GM12878 (cell line): ENCODE measurements at regions not wholly inside any gene's neighbourhood (a gene's known extent, or its start where the extent isn't known, plus 50 kb on each side); places are given as distances from the start of the nearest gene placed in this dataset.

Experiments
- ATAC-seq: fragments of 200-7000 bp; cut with Tn5 transposase; 3 replicates; pipeline ENCODE4 v1.9.1; 2020; ENCODE audit warnings: mild to moderate bottlenecking, moderate library complexity
- BruUV-seq: library from RNA; stranded (reverse); fragments of 400-500 nt; replicated peaks from 2 replicates; lab custom pipeline; 2021; lab: Mats Ljungman, UMichigan
- CTCF ChIA-PET: fragments of 300-600 bp; sonication (Branson Sonifier 250); formaldehyde crosslinking; extraction: SDS; loops from one replicate; lab custom pipeline; 2021; ENCODE audit warnings: inconsistent platforms; lab: Yijun Ruan, JAX
- POLR2A ChIA-PET: fragments of 350-600 bp; formaldehyde crosslinking; extraction: SDS; loops from one replicate; lab custom pipeline; 2021; ENCODE audit warnings: inconsistent platforms; lab: Charles Lee
- RAD21 ChIA-PET: fragments of 300-600 bp; sonication (Branson Sonifier 250); formaldehyde crosslinking; loops from one replicate; lab custom pipeline; 2023; ENCODE audit warnings: antibody characterized with exemption; ENCODE audit not compliant: unreplicated experiment; lab: Charles Lee
- SMC1A ChIA-PET: fragments of 300-600 bp; sonication (Branson Sonifier 250); formaldehyde crosslinking; loops from one replicate; lab custom pipeline; 2023; ENCODE audit not compliant: unreplicated experiment, uncharacterized antibody; lab: Charles Lee
- DNase-seq: peaks from one replicate; pipeline ENCODE4 v3.0.0-alpha.2; 2011; ENCODE audit warnings: low read depth, low spot score
- FAIRE-seq: peaks from 3 replicates; lab custom pipeline; 2011; peaks lifted over from hg19 to GRCh38; lab: Jason Lieb, UNC
- H2AFZ ChIP-seq: 2 replicates; pipeline ENCODE4 v1.6.0; 2011; ENCODE audit warnings: low read depth, low read length, control low read depth; ENCODE audit not compliant: control insufficient read depth
- H3K27ac ChIP-seq: 2 replicates; pipeline ENCODE4 v1.5.1; 2011; ENCODE audit warnings: control low read depth; ENCODE audit not compliant: control insufficient read depth, insufficient read depth
- H3K27me3 ChIP-seq, 2 experiments: replicated peaks in 1 of 2; 2 replicates each; pipeline versions ENCODE4 v1.6.0 to v1.6.1; 2011; ENCODE audit warnings: low read length in 1 of 2; ENCODE audit not compliant: control insufficient read depth in 2 of 2, insufficient read depth in 2 of 2
- H3K36me3 ChIP-seq, 2 experiments: 2 replicates each; pipeline ENCODE4 v1.5.1; 2011; ENCODE audit warnings: low read length in 1 of 2; ENCODE audit not compliant: control insufficient read depth in 2 of 2, insufficient read depth in 2 of 2
- H3K4me1 ChIP-seq: 2 replicates; pipeline ENCODE4 v1.6.1; 2011; ENCODE audit warnings: mild to moderate bottlenecking, low read length, moderate library complexity, mixed read lengths; ENCODE audit not compliant: control insufficient read depth, insufficient read depth
- H3K4me2 ChIP-seq: 2 replicates; pipeline ENCODE4 v1.6.0; 2011; ENCODE audit warnings: control low read depth; ENCODE audit not compliant: control insufficient read depth, insufficient read depth
- H3K4me3 ChIP-seq: fragments of 200-600 bp; sonication (generic); 2 replicates; pipeline ENCODE4 v1.5.1; 2016
- H3K79me2 ChIP-seq: 2 replicates; pipeline ENCODE4 v1.6.0; 2011; ENCODE audit warnings: low read length; ENCODE audit not compliant: control insufficient read depth, insufficient read depth
- H3K9ac ChIP-seq: 2 replicates; pipeline ENCODE4 v1.8.0; 2011; ENCODE audit warnings: low read length, control low read depth, mixed read lengths; ENCODE audit not compliant: control insufficient read depth, insufficient read depth
- H3K9me3 ChIP-seq: replicated peaks from 3 replicates; pipeline ENCODE4 v1.5.1; 2011; ENCODE audit warnings: mild to moderate bottlenecking, low read length; ENCODE audit not compliant: control insufficient read depth, insufficient read depth
- H4K20me1 ChIP-seq: 2 replicates; pipeline ENCODE4 v1.6.0; 2011; ENCODE audit not compliant: control insufficient read depth, insufficient read depth
- CBX5 ChIP-seq: sonication (generic); IDR thresholded peaks from 2 replicates; pipeline ENCODE4 v1.6.1; 2016; ENCODE audit warnings: low read depth, moderate library complexity, mild to moderate bottlenecking, inconsistent platforms
- EED ChIP-seq: sonication (generic); IDR thresholded peaks from 2 replicates; pipeline ENCODE4 v1.6.1; 2016; ENCODE audit warnings: antibody characterized with exemption, low read depth
- ETV6 ChIP-seq, 2 experiments: fragments of 450-650 bp in 1 of 2; IDR thresholded peaks in 1 of 2; conservative IDR thresholded peaks in 1 of 2; 2 replicates each; pipeline ENCODE4 v1.6.1; 2014; ENCODE audit warnings: antibody characterized with exemption in 1 of 2, borderline replicate concordance in 1 of 2, low read depth in 1 of 2, mild to moderate bottlenecking in 1 of 2, moderate library complexity in 1 of 2
- LARP7 ChIP-seq: fragments of 450-650 bp; IDR thresholded peaks from 2 replicates; pipeline ENCODE4 v1.6.1; 2017; ENCODE audit warnings: mild to moderate bottlenecking
- POLR2AphosphoS5 ChIP-seq: IDR thresholded peaks from 2 replicates; pipeline ENCODE4 v1.6.1; 2011; ENCODE audit warnings: mild to moderate bottlenecking, low read length, inconsistent platforms
- in situ Hi-C: fragments of 300-500 bp; cut with MboI; formaldehyde crosslinking; loops from 9 replicates; pipeline ENCODE4 v1.14.3; 2018; ENCODE audit warnings: mixed read lengths
- intact Hi-C: fragments of 100-400 bp; cut with micrococcal nuclease; formaldehyde crosslinking; loops from one replicate; pipeline ENCODE4 v1.14.2; 2022; ENCODE audit not compliant: unreplicated experiment
- TF ChIP-seq, protein P1 (sequence below): fragments of 450-650 bp; IDR thresholded peaks from 2 replicates; pipeline ENCODE4 v1.6.1; 2016; ENCODE audit warnings: mild to moderate bottlenecking, moderate library complexity, borderline replicate concordance
- TF ChIP-seq, protein P2 (sequence below): IDR thresholded peaks from 2 replicates; pipeline ENCODE4 v1.6.1; 2011; ENCODE audit warnings: low read depth, low read length, improper control_type of control experiment, borderline replicate concordance
- TF ChIP-seq, protein P3 (sequence below), 3 experiments: IDR thresholded peaks in 2 of 3; conservative IDR thresholded peaks in 1 of 3; 2 replicates each; pipeline ENCODE4 v1.5.1; 2011; ENCODE audit warnings: low read depth in 3 of 3, low read length in 3 of 3, mild to moderate bottlenecking in 3 of 3, control low read depth in 2 of 3, moderate library complexity in 2 of 3, inconsistent platforms in 1 of 3, mixed read lengths in 1 of 3; ENCODE audit not compliant: control insufficient read depth in 2 of 3, insufficient read depth in 1 of 3; ENCODE audit errors: extremely low read depth in 1 of 3

DNA sequence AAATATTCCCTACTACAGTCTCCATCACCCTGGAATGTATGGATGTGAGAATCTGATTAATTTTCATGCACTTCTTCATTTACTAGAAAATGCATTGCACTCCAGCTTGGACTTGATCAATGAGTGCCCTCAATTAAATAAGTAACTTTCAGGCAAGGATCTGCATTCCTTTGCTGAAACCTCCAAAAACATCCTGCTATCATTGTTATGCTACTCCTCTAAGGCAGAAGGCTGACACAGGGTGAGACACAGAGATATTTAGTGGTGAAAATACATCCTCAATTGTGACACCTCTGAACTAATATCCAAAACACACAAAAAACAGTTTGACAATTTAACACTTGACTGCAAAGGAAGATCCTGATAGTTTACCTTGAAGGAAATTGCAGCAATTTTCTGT, 57.9 kb upstream of the CDH12 start:
- H3K4me2 ChIP-seq = no peak overlapping the region
- ATAC-seq (no peak), FAIRE-seq (no peak), DNase-seq (no peak)
- H3K79me2 ChIP-seq = no peaks in the 10 kb centered on the region
- no peak overlapping the region for H3K27ac ChIP-seq
- ChIA-PET CTCF (no interaction called here), SMC1A (no interaction called here), RAD21 (no interaction called here), POLR2A (no interaction called here)
- no peaks in the 10 kb centered on the region for H3K4me1 ChIP-seq
- no TSS peak for BruUV-seq
- in situ Hi-C loops (no loop called here), intact Hi-C loops (no loop called here)
- H3K9ac ChIP-seq = no peak overlapping the region
- no peak for TF ChIP-seq EED
- no peak for TF ChIP-seq ETV6 (conservative IDR thresholded peaks at IDR 0.05 in 1 of 2, IDR thresholded peaks at IDR 0.05 in 1 of 2; ENCODE audit: borderline replicate concordance in 1 of 2, low read depth in 1 of 2)
- TF ChIP-seq, protein P1, sequence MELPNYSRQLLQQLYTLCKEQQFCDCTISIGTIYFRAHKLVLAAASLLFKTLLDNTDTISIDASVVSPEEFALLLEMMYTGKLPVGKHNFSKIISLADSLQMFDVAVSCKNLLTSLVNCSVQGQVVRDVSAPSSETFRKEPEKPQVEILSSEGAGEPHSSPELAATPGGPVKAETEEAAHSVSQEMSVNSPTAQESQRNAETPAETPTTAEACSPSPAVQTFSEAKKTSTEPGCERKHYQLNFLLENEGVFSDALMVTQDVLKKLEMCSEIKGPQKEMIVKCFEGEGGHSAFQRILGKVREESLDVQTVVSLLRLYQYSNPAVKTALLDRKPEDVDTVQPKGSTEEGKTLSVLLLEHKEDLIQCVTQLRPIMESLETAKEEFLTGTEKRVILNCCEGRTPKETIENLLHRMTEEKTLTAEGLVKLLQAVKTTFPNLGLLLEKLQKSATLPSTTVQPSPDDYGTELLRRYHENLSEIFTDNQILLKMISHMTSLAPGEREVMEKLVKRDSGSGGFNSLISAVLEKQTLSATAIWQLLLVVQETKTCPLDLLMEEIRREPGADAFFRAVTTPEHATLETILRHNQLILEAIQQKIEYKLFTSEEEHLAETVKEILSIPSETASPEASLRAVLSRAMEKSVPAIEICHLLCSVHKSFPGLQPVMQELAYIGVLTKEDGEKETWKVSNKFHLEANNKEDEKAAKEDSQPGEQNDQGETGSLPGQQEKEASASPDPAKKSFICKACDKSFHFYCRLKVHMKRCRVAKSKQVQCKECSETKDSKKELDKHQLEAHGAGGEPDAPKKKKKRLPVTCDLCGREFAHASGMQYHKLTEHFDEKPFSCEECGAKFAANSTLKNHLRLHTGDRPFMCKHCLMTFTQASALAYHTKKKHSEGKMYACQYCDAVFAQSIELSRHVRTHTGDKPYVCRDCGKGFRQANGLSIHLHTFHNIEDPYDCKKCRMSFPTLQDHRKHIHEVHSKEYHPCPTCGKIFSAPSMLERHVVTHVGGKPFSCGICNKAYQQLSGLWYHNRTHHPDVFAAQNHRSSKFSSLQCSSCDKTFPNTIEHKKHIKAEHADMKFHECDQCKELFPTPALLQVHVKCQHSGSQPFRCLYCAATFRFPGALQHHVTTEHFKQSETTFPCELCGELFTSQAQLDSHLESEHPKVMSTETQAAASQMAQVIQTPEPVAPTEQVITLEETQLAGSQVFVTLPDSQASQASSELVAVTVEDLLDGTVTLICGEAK = no peak
- TF ChIP-seq POLR2AphosphoS5 = no peak
- TF ChIP-seq, protein P2, sequence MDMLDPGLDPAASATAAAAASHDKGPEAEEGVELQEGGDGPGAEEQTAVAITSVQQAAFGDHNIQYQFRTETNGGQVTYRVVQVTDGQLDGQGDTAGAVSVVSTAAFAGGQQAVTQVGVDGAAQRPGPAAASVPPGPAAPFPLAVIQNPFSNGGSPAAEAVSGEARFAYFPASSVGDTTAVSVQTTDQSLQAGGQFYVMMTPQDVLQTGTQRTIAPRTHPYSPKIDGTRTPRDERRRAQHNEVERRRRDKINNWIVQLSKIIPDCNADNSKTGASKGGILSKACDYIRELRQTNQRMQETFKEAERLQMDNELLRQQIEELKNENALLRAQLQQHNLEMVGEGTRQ = no peak
- TF ChIP-seq, protein P3, sequence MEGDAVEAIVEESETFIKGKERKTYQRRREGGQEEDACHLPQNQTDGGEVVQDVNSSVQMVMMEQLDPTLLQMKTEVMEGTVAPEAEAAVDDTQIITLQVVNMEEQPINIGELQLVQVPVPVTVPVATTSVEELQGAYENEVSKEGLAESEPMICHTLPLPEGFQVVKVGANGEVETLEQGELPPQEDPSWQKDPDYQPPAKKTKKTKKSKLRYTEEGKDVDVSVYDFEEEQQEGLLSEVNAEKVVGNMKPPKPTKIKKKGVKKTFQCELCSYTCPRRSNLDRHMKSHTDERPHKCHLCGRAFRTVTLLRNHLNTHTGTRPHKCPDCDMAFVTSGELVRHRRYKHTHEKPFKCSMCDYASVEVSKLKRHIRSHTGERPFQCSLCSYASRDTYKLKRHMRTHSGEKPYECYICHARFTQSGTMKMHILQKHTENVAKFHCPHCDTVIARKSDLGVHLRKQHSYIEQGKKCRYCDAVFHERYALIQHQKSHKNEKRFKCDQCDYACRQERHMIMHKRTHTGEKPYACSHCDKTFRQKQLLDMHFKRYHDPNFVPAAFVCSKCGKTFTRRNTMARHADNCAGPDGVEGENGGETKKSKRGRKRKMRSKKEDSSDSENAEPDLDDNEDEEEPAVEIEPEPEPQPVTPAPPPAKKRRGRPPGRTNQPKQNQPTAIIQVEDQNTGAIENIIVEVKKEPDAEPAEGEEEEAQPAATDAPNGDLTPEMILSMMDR (IDR thresholded peaks at IDR 0.05 in 2 of 3, conservative IDR thresholded peaks at IDR 0.05 in 1 of 3; ENCODE audit: control insufficient read depth in 2 of 3, extremely low read depth in 1 of 3, insufficient read depth in 1 of 3, low read depth in 3 of 3, low read length in 3 of 3) = no peak
- TF ChIP-seq LARP7 = no peak
- TF ChIP-seq CBX5 = no peak
- H3K9me3 ChIP-seq = no peaks in the 10 kb centered on the region
- H3K36me3 ChIP-seq = no peaks in the 10 kb centered on the region
- H2AFZ ChIP-seq = no peak overlapping the region
- no peaks in the 10 kb centered on the region for H3K27me3 ChIP-seq
- no peaks in the 10 kb centered on the region for H4K20me1 ChIP-seq
- H3K4me3 ChIP-seq = no peak overlapping the region
